HG03039 (cell line): ENCODE measurements at regions not wholly inside any gene's neighbourhood (a gene's known extent, or its start where the extent isn't known, plus 50 kb on each side); places are given as distances from the start of the nearest gene placed in this dataset.
"Not testable (repeated sequence)": the region's sequence is repeated elsewhere in the genome, so short reads cannot be mapped to it uniquely, and the experiment has no call there.

ENCODE experiments used
- ATAC-seq: cut with Tn5 transposase; IDR thresholded peaks from one replicate; pipeline ENCODE4 v1.9.1; 2021; ENCODE audit warnings: mild to moderate bottlenecking, moderate library complexity; ENCODE audit not compliant: unreplicated experiment

DNA sequence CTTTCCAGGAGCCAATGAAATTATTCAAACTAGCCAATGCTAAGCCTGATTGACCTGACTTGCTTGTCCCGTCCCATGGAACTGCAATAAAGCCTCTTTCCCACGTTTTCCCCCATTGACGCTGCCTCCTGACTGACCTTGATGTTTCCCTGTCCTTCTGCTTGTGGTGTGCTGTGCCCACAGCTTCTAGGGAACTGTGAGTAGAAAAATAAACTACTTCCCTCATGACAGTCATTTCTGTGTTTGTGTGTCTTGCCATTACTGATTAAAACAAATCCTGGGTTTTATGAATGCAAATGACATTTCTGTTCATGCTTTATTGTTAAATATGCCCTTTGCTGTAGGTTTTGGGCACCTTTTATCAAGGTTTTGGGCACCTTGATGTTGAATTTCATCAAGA lies 91.3 kb upstream of the ABI1 start:
- no peak for ATAC-seq

DNA sequence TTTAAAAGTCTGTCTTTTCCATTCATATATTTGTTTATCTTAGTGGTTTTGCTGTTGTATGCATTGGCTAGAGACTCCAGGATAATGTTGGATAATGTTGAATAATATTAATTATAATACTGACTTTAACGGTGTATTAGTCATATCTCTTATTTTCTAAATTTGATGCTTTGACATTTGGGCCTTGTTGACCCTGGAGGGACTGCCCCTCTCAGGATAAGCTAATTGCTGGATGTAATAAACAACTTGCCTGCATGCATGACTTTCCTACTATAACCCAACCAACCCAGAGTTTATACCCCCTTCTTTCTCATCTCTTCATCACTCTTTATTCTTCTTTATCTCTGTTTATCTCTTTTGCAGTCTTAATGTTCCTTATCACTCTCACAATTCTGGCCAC lies 90.9 kb upstream of the ABI1 start:
- no peak for ATAC-seq

DNA sequence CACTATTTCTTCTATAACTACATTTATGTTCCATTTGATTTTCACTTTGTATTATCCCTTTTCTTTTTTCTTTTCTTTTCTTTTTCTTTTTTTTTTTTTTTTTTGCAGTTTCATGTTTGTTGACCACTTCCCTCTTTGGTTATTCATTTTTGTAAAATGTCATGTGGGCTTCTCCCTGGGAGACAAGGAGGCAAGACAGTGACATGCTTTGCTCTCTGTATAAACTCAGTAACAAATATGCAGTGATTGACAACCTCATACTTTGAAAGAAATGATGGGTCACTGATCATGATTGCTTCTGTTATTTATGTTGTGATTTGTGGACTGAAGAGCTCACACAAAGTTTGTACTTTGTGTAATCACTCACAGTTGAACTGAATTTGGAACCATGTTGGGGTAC lies 90.2 kb upstream of the ABI1 start:
- no peak for ATAC-seq

GRCh38 chr10:26946102-26946811 lies 85.5 kb upstream of the ABI1 start:
- ATAC-seq: no peak

GRCh38 chr10:26944261-26944882 lies 83.6 kb upstream of the ABI1 start:
- ATAC-seq: no peak

GRCh38 chr10:26939962-26940354 lies 79.2 kb upstream of the ABI1 start:
- ATAC-seq: no peak

- ATAC-seq: no peak
Observed at GRCh38 chr10:26939290-26939961, 78.7 kb upstream of the ABI1 start.

- no peak for ATAC-seq
Observed at GRCh38 chr10:26938578-26938977, 77.8 kb upstream of the ABI1 start.

- ATAC-seq: no peak
Observed at GRCh38 chr10:26937371-26937770, 76.6 kb upstream of the ABI1 start.

DNA sequence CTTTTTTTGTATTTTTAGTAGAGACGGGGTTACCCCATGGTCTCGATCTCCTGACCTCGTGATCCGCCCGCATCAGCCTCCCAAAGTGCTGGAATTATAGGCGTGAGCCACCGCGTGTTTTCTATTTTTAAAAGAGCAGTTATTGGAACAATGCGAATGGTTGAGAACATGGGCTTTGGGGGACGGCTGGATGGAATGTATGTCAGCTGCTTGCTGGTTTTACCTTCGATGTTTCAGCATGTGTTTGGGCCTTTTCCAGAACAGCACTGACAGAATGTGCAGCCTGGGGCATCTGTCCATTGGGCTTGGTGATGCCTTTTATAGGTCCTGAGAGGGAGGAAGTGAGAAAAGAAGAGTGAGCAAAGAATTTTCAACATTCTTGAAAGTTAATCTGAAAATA lies 73.4 kb upstream of the ABI1 start:
- not testable (repeated sequence) for ATAC-seq

DNA sequence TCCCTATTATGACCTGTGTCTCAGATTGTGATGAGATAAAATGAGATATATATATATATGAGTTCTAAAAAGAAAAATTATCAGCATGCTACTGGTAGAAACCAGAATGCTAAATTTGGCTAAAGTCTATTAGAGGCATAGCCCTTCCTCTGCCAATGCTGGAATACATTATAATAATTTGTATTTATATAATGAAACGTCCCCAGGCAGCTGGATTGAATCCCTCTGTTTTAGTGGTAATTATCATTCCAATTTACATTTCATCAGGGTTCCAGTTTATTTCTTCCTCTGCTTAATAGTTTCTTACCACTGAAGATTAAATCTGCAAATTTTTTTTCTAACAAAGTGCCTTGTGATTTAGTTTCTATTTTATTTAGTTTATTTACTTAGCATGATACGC lies 71.8 kb upstream of the ABI1 start:
- ATAC-seq: no peak

DNA sequence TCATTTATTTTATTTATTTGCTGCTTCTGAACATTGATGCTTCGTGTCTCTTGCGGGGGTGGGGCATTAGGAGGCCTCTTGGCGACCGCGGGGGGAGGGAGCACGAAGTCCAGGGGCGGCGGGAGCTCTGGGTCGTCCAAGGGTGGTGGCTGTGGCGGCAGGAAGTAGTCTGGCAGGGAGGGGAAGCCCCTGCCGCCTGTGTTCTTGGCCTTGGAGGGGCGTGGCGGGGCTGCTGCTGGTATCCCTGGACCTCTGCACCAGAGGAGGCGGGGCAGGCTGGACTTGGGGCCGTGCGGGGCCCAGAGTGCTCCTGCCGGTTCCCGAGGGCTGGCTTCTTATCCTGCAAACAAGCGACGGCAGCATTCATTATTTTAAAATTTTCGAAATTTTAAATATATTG lies 70.5 kb upstream of the ABI1 start:
- peak; percentile 90 for ATAC-seq

GRCh38 chr10:26922824-26923223 lies 62.1 kb upstream of the ABI1 start:
- ATAC-seq: not testable (repeated sequence)

DNA sequence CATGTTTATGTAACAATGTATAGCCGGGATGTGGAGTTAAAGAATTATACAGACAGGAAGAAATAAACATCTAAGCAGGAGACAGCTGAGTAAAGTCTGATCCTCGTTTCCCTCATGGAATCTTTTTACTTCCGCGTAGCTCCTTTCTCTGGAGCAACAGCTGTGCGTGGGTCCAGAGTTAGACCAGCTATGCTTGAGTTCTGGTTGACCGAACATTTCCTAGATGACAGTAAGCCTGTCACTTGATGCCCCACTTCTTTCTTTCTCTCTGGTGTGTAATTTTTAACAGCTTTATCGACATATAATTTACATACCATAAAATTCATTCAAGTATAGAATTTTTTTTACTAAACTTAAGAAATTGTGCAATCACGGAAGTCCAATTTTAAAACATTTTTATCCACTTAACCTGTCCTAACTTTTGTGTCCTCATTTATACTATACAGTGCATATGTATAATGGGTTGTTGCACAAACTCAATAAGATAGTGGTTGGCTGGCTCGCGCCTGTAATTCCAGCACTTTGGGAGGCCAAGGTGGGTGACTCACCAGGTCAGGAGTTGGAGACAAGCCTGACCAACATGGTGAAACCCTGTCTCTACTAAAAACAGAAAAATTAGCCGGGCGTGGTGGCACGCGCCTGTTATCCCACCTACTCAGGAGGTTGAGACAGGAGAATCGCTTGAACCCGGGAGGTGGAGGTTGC lies 58.5 kb upstream of the ABI1 start:
- ATAC-seq: not testable (repeated sequence)

DNA sequence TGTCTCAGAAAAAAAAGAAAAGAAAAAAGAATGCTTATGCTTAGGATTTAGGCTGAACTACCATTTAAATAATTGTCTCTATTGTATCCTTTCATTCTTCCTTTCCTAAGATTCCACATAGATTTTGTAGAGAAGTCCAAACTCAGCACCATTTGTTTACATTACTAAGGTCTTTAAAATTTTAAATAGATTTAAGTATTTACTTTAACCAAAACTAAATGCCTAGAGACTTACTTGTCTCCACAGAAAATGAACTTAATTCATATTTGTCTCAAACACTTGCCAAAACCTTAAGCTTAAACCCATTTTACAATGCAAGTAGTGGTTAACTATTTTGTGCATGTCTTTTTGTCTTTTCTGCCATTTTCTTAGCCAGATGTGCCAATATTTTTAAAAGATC lies 54.1 kb upstream of the ABI1 start:
- no peak for ATAC-seq

DNA sequence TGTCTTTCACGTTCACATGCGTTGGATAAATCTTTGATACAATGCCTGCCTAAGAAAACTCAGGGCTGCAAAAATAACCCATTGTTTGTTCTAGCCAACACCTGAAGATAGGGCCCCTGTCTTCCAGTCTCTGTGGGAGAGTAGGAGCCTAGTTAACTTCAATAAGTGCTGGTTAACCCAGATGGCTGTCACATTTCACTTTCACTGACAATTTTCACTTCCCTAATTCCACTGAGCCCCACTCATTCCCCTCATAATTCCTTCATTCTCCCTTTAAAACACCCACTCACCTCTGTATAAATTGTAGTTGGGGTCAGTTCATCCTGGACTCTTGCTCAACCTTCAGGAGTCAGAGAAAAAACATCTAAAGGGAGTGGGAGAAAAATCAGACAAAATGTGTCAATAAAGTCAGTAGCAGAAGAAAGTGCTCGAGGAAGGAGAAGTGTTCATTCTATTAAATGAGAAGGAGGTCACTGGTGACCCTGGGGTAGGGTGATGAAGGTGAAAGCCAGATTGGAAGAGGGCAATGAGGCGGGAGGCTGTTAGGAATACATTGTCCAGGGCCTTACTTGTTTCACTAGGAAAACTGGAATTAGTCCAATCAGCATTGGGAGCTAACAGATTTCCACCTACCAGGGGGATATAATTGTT lies 51.2 kb upstream of the ABI1 start:
- ATAC-seq: no peak
